Epithelial cell of esophagus (primary cell): ENCODE measurements at regions not wholly inside any gene's neighbourhood (a gene's known extent, or its start where the extent isn't known, plus 50 kb on each side); places are given as distances from the start of the nearest gene placed in this dataset.
A peak's percentile ranks its signal among the peaks of the same experiment; 100 is the strongest.
"Not testable (repeated sequence)": the region's sequence is repeated elsewhere in the genome, so short reads cannot be mapped to it uniquely, and the experiment has no call there.

ENCODE experiments used
- DNase-seq: peaks from one replicate; pipeline ENCODE4 v3.0.0; 2010; ENCODE audit warnings: low read depth
- H3K4me3 ChIP-seq: 2 replicates; pipeline ENCODE4 v1.5.1; 2011; ENCODE audit warnings: mild to moderate bottlenecking, low read length, control low read depth
- TF ChIP-seq, protein P1 (sequence below): IDR thresholded peaks from 2 replicates; pipeline ENCODE4 v1.5.1; 2011; ENCODE audit warnings: low read depth, mild to moderate bottlenecking, low read length, control low read depth, inconsistent platforms; ENCODE audit not compliant: insufficient read depth; ENCODE audit errors: missing control alignments

DNA sequence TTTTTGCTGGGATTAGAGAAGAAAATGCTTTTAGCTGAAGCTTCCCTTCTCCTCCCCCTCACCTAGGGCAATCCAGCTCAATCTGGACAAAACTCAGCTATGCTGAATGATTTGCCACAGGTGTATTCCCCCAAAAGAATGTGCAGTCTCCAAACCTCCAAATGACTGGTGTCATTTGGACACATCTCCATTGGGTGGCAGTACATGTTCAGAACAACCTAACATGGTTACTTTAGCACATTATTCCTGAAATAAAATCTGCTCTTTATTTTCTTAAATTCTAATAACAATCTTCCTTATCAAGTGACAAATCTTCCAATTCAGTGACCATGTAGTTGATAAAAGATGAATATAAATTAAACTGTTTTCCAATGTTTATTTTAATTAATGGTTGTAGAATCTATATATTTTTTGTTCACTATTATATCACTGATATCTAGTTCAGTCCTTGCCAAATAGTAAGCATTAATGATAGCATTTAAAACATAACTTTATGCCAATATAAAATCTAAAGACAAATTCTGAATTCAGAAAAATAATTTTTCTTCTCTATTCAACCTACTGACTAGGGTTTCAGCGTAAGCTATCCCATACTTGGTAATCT lies 61.3 kb upstream of the MOCS2 start:
- DNase-seq, result peak; percentile 66

DNA sequence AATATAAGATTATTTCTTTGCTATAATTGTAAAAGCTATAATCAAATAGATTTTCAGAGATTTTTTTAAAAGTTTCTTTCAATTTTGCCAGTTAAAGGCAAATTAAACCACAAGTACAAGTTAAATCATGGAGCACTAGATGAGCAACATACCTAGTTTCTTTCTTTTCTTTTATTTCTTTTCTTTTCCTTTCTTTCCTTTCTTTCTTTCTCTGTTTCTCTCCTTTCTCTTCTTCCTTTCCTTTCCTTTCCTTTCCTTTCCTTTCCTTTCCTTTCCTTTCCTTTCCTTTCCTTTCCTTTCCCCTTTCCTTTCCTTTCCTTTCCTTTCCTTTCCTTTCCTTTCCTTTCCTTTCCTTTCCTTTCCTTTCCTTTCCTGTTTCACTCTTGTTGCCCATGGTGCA lies 62.5 kb upstream of the MOCS2 start:
- not testable (repeated sequence) for H3K4me3 ChIP-seq, DNase-seq

More for the DNA sequence above, 61.3 kb upstream of the MOCS2 start:
- no peak overlapping the region for H3K4me3 ChIP-seq
- TF ChIP-seq, protein P1, sequence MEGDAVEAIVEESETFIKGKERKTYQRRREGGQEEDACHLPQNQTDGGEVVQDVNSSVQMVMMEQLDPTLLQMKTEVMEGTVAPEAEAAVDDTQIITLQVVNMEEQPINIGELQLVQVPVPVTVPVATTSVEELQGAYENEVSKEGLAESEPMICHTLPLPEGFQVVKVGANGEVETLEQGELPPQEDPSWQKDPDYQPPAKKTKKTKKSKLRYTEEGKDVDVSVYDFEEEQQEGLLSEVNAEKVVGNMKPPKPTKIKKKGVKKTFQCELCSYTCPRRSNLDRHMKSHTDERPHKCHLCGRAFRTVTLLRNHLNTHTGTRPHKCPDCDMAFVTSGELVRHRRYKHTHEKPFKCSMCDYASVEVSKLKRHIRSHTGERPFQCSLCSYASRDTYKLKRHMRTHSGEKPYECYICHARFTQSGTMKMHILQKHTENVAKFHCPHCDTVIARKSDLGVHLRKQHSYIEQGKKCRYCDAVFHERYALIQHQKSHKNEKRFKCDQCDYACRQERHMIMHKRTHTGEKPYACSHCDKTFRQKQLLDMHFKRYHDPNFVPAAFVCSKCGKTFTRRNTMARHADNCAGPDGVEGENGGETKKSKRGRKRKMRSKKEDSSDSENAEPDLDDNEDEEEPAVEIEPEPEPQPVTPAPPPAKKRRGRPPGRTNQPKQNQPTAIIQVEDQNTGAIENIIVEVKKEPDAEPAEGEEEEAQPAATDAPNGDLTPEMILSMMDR, result peak; percentile 78

DNA sequence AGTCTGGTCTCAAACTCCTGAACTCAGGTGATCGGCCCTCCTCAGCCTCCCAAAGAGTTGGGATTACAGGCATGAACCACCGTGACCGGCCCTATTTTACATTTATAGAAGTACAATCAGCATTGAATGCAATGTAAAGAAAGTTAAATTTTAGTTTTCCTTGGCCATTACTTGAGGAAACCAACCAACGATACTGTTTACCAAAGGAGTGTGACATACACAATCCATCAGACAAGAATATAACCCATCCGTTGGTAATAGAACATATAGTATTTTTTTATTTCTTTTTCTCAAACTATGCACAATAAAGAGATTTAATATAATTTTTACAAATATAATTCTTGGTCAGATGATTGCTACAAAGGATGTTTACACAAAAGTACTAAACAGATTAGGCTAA lies 63.1 kb upstream of the MOCS2 start:
- no peak for DNase-seq
- TF ChIP-seq, protein P1, result no peak
- no peak overlapping the region for H3K4me3 ChIP-seq

DNA sequence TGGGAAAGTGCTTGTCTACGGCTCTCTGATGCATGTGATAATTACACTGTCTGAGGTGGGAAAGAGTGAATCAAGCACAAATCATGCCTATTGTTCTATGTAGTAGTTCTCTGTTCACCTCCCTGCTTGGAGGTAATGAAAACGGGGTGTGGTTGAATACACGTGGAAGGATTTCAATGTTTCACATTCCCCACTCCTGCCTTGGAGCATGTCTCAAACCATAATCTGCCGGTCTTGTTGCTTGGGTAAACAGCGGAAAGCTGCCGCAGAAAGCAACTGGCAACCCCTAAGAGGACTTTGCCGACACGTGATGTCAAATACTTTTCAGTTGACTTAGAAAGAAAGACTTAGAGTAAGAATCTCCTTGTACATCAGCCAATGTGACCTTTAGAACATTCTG lies 63.5 kb upstream of the MOCS2 start:
- no peak overlapping the region for H3K4me3 ChIP-seq
- DNase-seq, result peak; percentile 95
- TF ChIP-seq, protein P1, result no peak

DNA sequence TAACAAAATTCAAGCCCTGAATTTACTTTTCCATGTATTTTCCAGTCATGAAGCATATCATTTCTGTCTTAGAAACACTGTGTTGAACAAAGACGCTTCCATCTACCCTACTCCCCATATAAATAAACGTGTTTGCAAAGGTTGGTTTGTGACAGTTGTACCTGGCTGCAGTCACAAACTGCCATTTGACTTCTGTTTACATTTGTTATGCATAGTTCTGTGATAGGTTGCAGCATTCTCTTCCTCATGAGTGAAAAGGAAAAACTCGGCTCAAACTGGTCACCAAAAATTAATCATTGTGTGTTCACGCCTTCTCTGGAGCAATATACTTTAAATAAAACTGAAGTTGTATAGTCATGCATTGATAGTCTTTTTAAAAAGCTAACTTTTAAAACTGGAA lies 69.3 kb upstream of the MOCS2 start:
- no peak overlapping the region for H3K4me3 ChIP-seq
- no peak for DNase-seq
- TF ChIP-seq, protein P1, result no peak

DNA sequence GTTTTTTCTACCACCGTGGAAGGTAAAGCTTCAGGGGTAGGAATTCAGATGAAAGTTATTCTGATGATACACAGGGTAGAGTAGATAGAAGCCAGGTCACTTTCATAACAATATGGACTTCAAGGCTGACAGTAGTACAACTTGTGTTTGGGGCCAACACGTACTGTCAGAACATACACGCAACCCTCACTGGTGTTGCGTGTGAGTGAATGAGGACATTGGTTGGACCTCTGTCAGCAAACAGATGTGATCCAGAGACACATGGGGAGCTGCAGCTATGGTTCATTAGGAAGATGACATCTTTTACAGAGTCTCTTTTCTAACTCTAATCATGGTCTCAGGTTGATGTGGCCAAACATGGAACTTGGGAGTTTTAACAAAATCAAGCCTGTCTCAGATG lies 70.1 kb upstream of the MOCS2 start:
- H3K4me3 ChIP-seq, result no peak overlapping the region
- TF ChIP-seq, protein P1, result no peak
- no peak for DNase-seq

DNA sequence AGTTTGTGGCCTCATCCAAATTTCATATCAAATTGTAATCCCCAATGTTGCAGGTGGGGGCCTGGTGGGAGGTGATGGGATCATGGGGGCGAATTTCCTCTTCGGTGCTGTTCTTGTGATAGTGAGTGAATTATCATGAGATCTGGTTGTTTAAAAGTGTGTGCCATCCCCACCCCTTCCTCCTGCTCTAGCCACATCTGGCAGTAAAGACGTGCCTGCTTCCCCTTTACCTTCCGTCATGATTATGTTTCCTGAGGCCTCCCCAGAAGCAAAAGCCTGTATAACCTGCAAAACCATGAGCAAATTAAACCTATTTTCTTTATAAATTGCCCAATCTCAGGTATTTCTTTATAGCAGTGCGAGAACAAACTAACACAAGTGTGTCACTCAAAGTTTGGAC lies 71.0 kb upstream of the MOCS2 start:
- DNase-seq, result no peak
- no peak overlapping the region for H3K4me3 ChIP-seq
- TF ChIP-seq, protein P1, result no peak
